ENCODE measurements at regions not wholly inside any gene's neighbourhood (a gene's known extent, or its start where the extent isn't known, plus 50 kb on each side); places are given as distances from the start of the nearest gene placed in this dataset.

DNA sequence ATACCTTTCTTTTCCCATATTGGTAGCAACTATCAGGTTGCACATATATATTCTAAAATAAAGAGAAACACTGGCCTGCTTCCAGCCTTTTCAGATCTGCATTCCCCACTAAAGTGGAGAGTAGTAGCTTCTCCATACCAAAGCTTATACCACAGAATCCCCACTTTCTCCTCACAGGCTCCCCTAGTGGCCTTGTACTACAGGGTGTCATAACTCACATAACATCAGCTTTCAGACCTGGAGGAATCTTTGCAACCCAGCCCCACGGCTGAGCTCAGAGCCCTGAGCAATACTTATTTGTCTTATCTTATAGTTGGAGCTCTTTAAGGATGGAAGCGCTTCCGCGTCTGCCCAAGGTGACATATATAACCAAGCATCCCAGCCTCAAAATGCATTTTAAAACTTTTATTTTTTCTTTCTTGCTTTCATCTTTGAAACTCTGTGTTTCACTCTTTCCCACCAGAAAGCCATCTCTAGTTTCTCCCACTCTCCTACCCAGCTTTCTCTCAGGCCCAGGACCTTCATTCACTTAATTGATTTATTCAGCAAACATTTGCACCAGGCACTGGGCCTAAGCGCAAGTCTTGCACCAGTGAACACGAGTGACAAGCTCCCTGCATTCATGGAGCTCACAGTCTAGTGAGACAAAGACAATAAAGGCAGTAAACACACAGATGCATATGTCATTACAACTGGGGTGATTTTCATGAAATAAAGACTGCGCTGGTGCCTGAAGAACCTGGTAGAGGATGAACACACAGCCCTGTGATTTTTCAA lies 254.7 kb downstream of the IPO8 start:
- H3K9me3 Mint-ChIP-seq (ENCODE audit: unreplicated experiment) = no peaks in the 10 kb centered on the region
- TF ChIP-seq, protein P1, sequence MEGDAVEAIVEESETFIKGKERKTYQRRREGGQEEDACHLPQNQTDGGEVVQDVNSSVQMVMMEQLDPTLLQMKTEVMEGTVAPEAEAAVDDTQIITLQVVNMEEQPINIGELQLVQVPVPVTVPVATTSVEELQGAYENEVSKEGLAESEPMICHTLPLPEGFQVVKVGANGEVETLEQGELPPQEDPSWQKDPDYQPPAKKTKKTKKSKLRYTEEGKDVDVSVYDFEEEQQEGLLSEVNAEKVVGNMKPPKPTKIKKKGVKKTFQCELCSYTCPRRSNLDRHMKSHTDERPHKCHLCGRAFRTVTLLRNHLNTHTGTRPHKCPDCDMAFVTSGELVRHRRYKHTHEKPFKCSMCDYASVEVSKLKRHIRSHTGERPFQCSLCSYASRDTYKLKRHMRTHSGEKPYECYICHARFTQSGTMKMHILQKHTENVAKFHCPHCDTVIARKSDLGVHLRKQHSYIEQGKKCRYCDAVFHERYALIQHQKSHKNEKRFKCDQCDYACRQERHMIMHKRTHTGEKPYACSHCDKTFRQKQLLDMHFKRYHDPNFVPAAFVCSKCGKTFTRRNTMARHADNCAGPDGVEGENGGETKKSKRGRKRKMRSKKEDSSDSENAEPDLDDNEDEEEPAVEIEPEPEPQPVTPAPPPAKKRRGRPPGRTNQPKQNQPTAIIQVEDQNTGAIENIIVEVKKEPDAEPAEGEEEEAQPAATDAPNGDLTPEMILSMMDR (IDR thresholded peaks at IDR 0.05; ENCODE audit: unreplicated experiment) = peak; percentile 48
- H3K27me3 Mint-ChIP-seq (ENCODE audit: insufficient read depth, unreplicated experiment) = no peaks in the 10 kb centered on the region
- H3K4me3 Mint-ChIP-seq (ENCODE audit: unreplicated experiment) = no peak overlapping the region
- H3K4me1 Mint-ChIP-seq (ENCODE audit: insufficient read depth, unreplicated experiment) = no peaks in the 10 kb centered on the region
- DNase-seq (ENCODE audit: unreplicated experiment) = peak; percentile 52
- no TSS peak for BruUV-seq (replicated peaks)
- H3K27ac Mint-ChIP-seq (ENCODE audit: low read depth, unreplicated experiment) = no peak overlapping the region
- intact Hi-C loops (cut with micrococcal nuclease) = no loop called here
- H3K36me3 Mint-ChIP-seq (ENCODE audit: insufficient read depth, unreplicated experiment) = no peaks in the 10 kb centered on the region
- CTCF ChIA-PET = interaction anchor here (0.5 to 1.7 kb wide), 8 partner anchors 8 to 1373 kb away, joined by 3 to 9 read pairs (median 3); no protein-coding TSS in a partner anchor
- POLR2A ChIA-PET = no interaction called here

DNA sequence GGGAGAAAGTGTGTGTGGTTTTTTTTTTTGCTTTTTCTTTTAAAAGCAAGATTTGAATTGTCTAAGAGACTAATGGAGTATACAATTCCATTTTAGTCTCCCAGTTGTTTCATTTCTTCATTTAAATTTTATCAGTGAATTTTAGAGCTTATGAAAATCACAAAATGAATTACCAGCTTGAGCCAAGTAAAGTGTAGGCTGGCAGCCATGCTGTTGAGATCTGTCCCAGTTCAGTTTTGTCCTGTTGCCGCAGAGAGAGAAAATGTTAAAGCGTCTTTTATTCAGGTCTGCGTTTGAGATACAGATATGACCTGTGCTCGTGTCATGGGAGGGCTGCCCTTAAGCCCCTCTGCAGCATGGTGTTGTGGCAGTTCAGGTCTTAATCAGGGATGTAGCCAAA lies 256.5 kb downstream of the IPO8 start:
- no peaks in the 10 kb centered on the region for H3K27me3 Mint-ChIP-seq (ENCODE audit: insufficient read depth, unreplicated experiment)
- no peaks in the 10 kb centered on the region for H3K4me1 Mint-ChIP-seq (ENCODE audit: insufficient read depth, unreplicated experiment)
- no peaks in the 10 kb centered on the region for H3K9me3 Mint-ChIP-seq (ENCODE audit: unreplicated experiment)
- no peak overlapping the region for H3K4me3 Mint-ChIP-seq (ENCODE audit: unreplicated experiment)
- CTCF ChIA-PET = interaction anchor here (0.6 to 1.4 kb wide), 3 partner anchors 10 to 282 kb away, joined by 3 to 5 read pairs (median 4); no protein-coding TSS in a partner anchor
- H3K36me3 Mint-ChIP-seq (ENCODE audit: insufficient read depth, unreplicated experiment) = no peaks in the 10 kb centered on the region
- TF ChIP-seq, protein P1 (IDR thresholded peaks at IDR 0.05; ENCODE audit: unreplicated experiment) = no peak
- no peak for DNase-seq (ENCODE audit: unreplicated experiment)
- no peak overlapping the region for H3K27ac Mint-ChIP-seq (ENCODE audit: low read depth, unreplicated experiment)
- BruUV-seq (replicated peaks) = no TSS peak
- intact Hi-C loops (cut with micrococcal nuclease) = no loop called here
- POLR2A ChIA-PET = interaction anchor here (1.0 kb wide), 1 partner anchor 10 kb away, joined by 3 read pairs; no protein-coding TSS in a partner anchor

DNA sequence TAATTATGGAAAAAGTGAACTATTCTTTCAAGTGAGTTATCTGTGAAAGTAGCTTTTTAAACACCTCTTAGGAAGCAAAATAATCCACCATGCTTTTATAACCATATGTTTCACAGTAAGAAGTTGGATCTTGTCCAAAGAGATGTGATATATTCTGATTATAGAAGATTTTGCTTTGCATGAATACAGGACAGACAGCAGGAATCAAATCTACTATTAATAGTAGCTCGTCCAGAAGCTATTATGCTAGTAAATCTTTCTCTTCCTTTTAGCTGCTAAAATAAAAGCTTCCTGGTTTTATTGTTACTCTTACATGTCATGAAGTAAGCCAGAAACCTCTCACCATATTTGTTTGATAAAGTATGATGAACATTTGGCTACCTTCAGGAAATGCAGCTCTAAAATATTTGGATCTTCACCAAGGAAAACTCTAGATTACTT lies 257.0 kb downstream of the IPO8 start:
- H3K36me3 Mint-ChIP-seq (ENCODE audit: insufficient read depth, unreplicated experiment) = no peaks in the 10 kb centered on the region
- ChIA-PET CTCF (interaction anchor here (0.6 to 1.4 kb wide), 3 partner anchors 11 to 282 kb away, joined by 3 to 5 read pairs (median 4); no protein-coding TSS in a partner anchor), POLR2A (interaction anchor here (0.8 to 1.0 kb wide), 2 partner anchors 10 to 20 kb away, joined by 3 to 4 read pairs; no protein-coding TSS in a partner anchor)
- H3K27ac Mint-ChIP-seq (ENCODE audit: low read depth, unreplicated experiment) = no peak overlapping the region
- TF ChIP-seq, protein P1 (IDR thresholded peaks at IDR 0.05; ENCODE audit: unreplicated experiment) = no peak
- no peak for DNase-seq (ENCODE audit: unreplicated experiment)
- intact Hi-C loops (cut with micrococcal nuclease) = no loop called here
- no TSS peak for BruUV-seq (replicated peaks)
- no peaks in the 10 kb centered on the region for H3K4me1 Mint-ChIP-seq (ENCODE audit: insufficient read depth, unreplicated experiment)
- no peaks in the 10 kb centered on the region for H3K27me3 Mint-ChIP-seq (ENCODE audit: insufficient read depth, unreplicated experiment)
- no peak overlapping the region for H3K4me3 Mint-ChIP-seq (ENCODE audit: unreplicated experiment)
- no peaks in the 10 kb centered on the region for H3K9me3 Mint-ChIP-seq (ENCODE audit: unreplicated experiment)

DNA sequence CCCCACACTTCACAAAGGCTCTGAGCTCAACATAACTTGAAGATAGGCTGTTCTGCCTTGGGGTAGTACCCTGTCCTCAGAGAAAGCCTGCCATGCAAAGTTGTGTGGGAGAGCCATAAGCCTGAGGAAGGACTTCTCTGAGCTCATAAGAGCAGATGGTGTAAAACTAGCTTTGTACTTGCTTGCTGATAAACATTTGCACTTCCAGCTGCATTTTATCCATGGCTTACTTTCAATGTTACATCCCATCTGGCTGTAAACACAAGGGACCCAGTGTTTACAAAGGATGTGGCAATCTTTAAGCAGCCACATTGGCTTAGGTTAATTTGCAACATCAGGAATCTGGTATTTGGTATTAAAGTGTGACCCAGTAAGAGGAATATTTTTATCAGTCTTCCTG lies 258.1 kb downstream of the IPO8 start:
- no peaks in the 10 kb centered on the region for H3K9me3 Mint-ChIP-seq (ENCODE audit: unreplicated experiment)
- no peak overlapping the region for H3K27ac Mint-ChIP-seq (ENCODE audit: low read depth, unreplicated experiment)
- no peak for DNase-seq (ENCODE audit: unreplicated experiment)
- H3K36me3 Mint-ChIP-seq (ENCODE audit: insufficient read depth, unreplicated experiment) = no peaks in the 10 kb centered on the region
- H3K4me3 Mint-ChIP-seq (ENCODE audit: unreplicated experiment) = no peak overlapping the region
- no TSS peak for BruUV-seq (replicated peaks)
- no peaks in the 10 kb centered on the region for H3K4me1 Mint-ChIP-seq (ENCODE audit: insufficient read depth, unreplicated experiment)
- ChIA-PET POLR2A (interaction anchor here (1.2 kb wide), 1 partner anchor 10 kb away, joined by 3 read pairs; no protein-coding TSS in a partner anchor), CTCF (interaction anchor here (0.6 to 1.0 kb wide), 2 partner anchors 17 to 51 kb away, joined by 3 to 4 read pairs; no protein-coding TSS in a partner anchor)
- TF ChIP-seq, protein P1 (IDR thresholded peaks at IDR 0.05; ENCODE audit: unreplicated experiment) = no peak
- intact Hi-C loops (cut with micrococcal nuclease) = no loop called here
- H3K27me3 Mint-ChIP-seq (ENCODE audit: insufficient read depth, unreplicated experiment) = no peaks in the 10 kb centered on the region

All from MCF 10A (cell line).